Epithelial cell of proximal tubule (primary cell): ENCODE measurements at regions not wholly inside any gene's neighbourhood (a gene's known extent, or its start where the extent isn't known, plus 50 kb on each side); places are given as distances from the start of the nearest gene placed in this dataset.

Experiments used
- DNase-seq: peaks from one replicate; pipeline ENCODE4 v3.0.0-alpha.2; 2011; ENCODE audit warnings: low read depth
- H3K4me3 ChIP-seq: 2 replicates; pipeline ENCODE4 v1.5.1; 2011; ENCODE audit warnings: low read depth, mild to moderate bottlenecking, low read length
- CTCF ChIP-seq: conservative IDR thresholded peaks from 2 replicates; pipeline ENCODE4 v1.5.1; 2012; ENCODE audit warnings: low read depth, mild to moderate bottlenecking, low read length

GRCh38 chr15:85886309-85886811 lies 91.6 kb upstream of the KLHL25 start:
- TF ChIP-seq CTCF = no peak
- no peak overlapping the region for H3K4me3 ChIP-seq
- DNase-seq = no peak

- no peak for TF ChIP-seq CTCF
- H3K4me3 ChIP-seq = no peak overlapping the region
- no peak for DNase-seq
These were observed 95.4 kb upstream of the KLHL25 start for GRCh38 chr15:85889956-85890619.

- no peak overlapping the region for H3K4me3 ChIP-seq
- DNase-seq = no peak
- TF ChIP-seq CTCF = no peak
These were observed 95.9 kb upstream of the KLHL25 start for GRCh38 chr15:85890620-85890980.

GRCh38 chr15:85891470-85891869 lies 96.7 kb upstream of the KLHL25 start:
- H3K4me3 ChIP-seq = no peak overlapping the region
- DNase-seq = no peak
- no peak for TF ChIP-seq CTCF

- H3K4me3 ChIP-seq = no peak overlapping the region
- TF ChIP-seq CTCF = no peak
- DNase-seq = no peak
These were observed 97.5 kb upstream of the KLHL25 start for GRCh38 chr15:85892232-85892631.

- DNase-seq = no peak
- no peak for TF ChIP-seq CTCF
- no peak overlapping the region for H3K4me3 ChIP-seq
These were observed 102.6 kb upstream of the KLHL25 start for GRCh38 chr15:85897207-85897894.
